Activated CD4-positive, alpha-beta T cell treated with anti-CD3 and anti-CD28 coated beads, Interleukin-2, Interleukin-4, amounts not matched to agents 100 ng/mL and 50 ng/mL, durations not matched to agents 16 hours and 8 hours (primary cell): ENCODE measurements at regions not wholly inside any gene's neighbourhood (a gene's known extent, or its start where the extent isn't known, plus 50 kb on each side); places are given as distances from the start of the nearest gene placed in this dataset.
"Not testable (repeated sequence)": the region's sequence is repeated elsewhere in the genome, so short reads cannot be mapped to it uniquely, and the experiment has no call there.

Source experiments
- DNase-seq: peaks from one replicate; pipeline ENCODE4 v3.0.0-alpha.2; 2020; ENCODE audit warnings: low spot score

DNA sequence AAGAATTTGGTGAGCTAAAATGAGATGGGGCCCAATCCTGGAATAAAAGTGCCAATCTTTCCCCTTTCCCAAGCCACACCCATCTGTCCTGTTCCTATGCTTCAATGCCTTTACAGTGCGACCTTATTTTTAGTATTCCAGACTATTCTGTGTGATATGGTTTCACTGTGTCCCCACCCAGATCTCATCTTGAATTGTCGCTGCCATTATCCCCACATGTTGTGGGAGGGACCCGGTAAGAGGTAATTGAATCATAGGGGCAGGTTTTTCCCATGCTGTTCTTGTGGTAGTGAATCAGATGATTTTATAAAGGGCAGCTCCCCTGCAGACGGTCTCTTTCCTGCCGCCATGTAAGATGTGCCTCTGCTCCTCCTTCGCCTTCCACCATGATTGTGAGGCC is 129.3 kb upstream of the KIF26B start:
- no peak for DNase-seq

DNA sequence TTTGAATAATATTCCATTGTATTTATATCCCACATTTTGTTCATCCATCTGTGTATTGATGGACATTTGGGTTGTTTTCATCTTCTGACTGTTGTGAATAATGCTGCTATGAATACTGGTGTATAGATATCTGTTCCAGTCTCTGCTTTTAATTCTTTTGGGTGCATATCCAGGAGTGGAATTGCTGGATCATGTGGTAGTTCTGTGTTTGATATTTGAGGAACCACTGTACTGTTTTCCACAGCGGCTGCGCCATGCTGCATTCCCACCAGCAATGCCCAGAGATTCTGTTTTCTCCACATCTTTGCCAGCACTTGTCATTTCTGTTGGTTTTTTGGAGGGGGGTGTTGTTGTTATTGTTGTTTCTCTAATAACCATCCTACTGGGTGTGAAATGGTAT is 131.6 kb upstream of the KIF26B start:
- no peak for DNase-seq

DNA sequence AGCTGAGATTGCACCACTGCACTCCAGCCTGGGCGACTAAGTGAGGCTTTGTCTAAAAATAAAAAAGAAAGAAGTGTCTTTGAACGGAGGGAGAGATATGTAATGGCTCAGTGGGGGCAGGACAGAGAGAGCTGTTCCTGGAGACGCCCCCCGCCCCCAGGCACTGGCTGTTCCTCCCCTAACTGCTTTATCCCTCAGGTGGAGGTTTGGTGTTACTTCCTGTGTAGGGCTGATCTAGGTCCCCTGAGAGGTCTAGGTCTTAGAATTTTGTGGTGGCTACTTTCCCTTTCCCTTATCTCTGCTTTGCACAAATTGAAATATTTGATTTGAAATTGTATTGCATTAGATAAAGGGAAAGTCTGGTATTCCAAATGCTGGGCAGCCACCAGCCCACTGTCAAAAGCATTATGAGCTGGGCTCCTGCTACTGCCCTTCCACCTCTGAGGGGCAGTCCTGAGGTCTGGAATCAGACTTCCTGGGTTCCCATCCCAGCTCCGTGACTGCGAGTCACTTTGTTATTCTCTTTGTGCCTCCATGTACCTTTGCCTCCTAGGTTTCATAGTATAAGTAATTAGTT is 134.8 kb upstream of the KIF26B start:
- DNase-seq: no peak

DNA sequence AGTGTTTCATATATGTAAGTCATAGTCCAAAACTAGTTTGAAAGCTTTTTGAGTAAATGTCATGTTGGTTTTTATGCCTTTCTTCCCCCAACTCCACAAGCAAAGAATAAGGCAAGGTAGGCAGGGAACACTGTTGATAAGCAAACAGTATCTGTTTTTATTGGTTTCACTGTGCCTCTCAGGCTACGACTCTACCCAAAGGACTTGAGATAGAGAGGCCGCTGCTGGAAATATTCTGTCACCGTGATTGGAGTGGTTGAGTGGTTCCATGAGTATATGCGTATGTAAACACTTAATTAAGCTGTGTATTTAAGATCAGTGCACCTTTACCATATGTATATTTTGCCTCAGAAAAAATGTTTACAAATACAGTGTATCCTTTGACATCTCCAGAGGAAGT is 138.1 kb upstream of the KIF26B start:
- DNase-seq: no peak

DNA sequence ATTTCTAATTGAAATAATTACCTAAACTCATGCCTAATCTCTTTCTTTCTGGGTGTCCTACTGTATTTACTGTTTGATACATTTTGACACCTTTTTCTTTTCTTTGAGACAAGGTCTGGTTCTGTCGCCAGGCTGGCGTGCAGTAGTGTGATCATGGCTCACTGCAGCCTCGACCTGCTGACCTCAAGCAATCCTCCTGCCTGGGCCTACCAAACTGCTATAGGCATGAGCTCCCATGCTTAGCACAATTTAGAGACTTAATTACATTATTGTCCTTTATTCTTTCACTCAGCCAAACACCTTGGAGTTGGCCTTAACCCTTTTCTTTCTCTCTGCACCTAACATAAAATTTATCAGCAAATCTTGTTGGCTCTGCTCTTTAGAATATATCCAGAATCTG is 139.8 kb upstream of the KIF26B start:
- DNase-seq: no peak

DNA sequence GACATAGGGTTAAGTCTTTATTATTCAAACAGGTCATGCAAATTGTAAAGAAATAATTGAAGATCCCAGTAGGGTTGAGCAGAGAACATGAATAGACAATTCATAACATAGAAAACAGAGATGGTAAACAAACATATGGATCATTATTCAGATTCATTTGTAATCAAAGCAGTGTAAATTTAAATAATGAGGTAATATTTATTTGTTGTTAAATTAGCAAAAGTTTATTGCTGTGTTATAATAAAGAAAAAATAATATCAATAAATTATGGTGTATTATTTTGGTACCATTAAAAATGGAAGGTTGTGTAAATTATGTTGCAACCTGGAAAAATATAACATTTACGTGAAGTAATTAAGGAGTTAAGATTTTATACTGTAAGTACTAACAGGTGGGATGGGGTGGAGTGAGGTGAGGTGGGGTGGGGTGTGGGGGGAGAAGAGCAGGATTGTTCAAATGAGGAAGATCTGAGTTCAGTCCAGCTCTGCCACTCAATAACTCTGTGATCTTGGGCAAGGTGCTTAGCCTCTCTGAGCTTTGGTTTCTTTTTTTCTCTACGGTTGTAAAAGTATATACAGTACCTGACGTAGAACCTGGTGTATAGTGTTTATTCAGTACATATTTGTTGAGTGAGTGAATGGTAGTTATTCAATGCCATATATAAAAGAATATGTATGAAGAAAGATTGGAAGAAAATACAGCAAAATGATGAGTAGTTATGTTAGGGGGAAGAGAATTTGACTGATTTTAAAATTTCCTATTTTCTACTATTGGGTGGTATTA is 140.3 kb upstream of the KIF26B start:
- no peak for DNase-seq

DNA sequence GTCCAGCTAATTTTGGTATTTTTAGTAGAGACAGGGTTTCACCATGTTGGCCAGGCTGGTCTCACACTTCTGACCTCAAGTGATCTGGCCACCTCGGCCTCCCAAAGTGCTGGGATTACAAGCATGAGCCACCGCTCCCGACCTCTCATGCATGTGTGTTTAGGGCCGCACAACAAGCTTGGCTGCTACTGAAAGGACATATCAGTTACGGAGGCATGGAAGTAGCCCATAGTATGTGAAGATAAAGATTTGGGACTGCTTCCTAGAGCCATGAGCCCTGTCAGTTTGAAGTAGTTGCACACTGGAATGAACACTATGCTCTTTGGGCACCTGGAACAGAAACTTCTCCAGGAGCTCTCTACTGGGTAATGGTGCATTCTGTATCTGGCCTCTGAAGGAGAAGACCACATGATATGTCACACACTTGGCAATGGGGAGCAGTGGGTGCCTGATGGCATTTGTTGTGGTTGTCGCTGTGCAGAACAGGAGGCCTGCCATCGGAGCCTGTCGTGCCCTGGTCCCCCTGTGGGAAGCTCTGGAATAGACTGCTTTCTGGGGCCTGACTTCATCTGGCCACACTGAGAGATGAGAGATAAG is 144.7 kb upstream of the KIF26B start:
- DNase-seq: no peak

DNA sequence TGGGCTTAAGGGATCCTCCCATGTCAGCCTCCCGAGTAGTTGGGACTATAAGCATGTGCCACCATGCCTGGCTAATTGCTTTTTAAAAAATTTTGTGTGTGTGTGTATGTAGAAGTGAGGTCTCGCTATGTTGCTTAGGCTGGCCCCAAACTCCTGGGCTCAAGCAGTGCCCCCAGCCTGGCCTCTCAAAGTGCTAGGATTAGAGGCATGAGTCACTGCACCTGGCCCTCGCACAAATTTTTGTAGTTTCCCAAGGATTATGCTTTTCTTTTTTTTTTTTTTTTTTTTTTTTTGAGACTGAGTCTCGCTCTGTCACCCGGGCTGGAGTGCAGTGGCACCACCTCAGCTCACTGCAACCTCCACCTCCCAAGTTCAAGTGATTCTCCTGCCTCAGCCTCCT is 144.4 kb upstream of the HNRNPU start:
- no peak for DNase-seq

DNA sequence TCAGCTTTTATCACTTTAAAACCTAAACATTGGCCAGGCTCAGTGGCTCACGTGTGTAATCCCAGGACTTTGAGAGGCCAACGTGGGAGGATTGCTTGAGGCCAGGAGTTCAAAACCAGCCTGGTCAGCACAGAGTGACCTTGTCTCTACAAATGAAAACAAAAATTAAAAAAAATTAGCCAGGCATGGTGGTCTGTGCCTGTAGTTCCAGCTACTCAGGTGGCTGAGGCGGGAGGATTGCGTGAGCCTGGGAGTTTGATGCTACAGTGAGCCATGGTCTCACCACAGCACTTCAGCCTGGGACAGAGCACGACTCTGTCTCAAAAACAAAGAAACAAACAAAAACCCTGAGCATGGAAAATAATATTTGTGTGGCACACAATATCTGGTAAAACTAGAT is 143.5 kb upstream of the HNRNPU start:
- no peak for DNase-seq

DNA sequence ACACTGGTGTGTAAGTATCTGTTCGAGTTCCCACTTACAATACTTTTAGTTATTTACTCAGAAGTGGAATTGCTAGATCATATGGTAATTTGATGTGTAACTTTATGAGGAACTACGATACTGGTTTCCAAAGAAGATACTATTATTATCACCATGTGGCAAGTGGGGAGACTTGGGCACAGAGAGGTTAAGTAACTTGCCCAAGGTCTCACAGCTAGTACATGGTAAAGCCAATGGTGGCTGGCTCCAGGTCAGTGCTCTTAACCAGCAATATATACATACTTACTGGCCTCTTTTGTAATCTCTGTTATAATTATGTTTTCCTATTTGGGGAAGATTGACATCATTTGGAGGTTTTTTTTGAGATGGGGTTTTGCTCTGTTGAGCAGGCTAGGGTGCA is 138.9 kb upstream of the HNRNPU start:
- no peak for DNase-seq

DNA sequence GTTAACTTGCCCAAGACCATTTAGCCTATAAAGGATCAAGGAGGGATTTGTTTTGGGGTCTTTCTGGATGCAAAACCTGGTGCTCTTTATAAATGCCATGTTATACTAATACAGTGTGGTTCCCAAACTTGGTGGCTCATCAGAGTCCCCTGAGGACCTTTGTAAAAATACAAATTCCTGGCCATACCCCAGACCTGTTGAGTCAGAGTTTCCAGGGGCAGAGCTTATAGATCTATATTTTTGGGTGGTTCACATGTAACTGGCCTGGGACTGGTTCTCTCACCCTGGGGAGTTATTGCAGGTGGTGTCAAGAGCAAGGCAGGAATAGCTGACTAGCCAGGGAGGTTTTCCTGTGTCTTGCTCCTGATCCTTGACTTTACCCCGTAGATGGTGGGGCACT is 136.9 kb upstream of the HNRNPU start:
- no peak for DNase-seq

DNA sequence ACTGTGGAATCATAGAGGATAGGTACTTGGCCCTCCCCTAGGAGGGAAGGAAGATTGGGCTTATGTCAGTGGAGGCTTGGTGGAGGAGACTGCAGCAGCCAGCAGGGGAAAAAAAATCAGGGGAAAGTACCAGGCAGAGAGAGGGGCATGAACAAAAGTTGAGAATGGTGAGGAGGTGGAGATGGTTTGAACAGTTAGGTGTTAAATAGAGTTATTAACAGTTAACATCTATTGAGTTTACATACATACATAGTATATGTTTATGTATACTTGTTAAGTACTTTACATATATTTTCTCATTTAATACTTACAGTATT is 136.5 kb upstream of the HNRNPU start:
- DNase-seq: no peak

DNA sequence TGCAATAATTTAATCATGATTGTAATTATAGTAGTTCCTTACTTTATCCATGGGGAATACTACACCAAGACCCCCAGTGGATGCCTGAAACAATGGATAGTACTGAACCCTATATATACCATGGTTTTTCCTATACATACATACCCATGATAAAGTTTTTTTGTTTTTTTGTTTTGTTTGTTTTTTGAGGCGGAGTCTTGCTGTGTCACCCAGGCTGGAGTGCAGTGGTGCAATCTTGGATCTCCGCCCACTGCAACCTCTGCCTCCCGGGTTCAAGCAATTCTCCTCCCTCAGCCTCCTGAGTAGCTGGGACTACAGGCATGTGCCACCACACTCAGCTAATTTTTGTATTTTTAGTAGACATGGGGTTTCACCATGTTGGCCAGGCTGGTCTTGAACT is 135.3 kb upstream of the HNRNPU start:
- DNase-seq: not testable (repeated sequence)

DNA sequence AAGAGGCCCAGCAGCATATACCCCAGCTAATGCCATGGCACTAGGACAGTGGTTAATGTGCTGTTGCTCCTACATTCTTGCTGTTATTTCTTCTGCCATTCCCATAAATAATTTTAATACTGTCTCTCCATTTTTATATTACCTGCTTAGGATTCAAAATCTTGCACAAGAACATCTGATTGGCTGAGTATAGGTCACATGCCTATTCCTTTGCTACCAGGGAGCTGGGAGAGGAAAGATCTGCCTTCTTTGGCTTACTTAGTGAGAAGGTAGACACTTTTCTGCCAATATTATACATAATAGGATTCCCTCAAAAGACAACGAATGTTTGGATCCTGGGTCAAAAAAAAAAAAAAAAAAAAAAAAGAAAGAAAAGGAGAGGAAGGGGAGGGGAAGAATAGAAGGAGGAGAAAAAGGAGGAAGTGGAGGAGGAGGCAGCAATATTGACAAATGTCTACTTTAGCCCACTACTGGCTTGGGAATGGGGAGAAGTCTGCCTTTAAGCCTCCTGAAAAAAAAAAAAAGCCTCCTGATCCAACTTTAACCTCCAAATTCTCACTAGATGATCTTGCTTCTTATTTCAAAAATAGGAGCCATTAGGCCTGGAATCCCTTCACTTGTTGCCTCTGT is 134.5 kb upstream of the HNRNPU start:
- DNase-seq: no peak

DNA sequence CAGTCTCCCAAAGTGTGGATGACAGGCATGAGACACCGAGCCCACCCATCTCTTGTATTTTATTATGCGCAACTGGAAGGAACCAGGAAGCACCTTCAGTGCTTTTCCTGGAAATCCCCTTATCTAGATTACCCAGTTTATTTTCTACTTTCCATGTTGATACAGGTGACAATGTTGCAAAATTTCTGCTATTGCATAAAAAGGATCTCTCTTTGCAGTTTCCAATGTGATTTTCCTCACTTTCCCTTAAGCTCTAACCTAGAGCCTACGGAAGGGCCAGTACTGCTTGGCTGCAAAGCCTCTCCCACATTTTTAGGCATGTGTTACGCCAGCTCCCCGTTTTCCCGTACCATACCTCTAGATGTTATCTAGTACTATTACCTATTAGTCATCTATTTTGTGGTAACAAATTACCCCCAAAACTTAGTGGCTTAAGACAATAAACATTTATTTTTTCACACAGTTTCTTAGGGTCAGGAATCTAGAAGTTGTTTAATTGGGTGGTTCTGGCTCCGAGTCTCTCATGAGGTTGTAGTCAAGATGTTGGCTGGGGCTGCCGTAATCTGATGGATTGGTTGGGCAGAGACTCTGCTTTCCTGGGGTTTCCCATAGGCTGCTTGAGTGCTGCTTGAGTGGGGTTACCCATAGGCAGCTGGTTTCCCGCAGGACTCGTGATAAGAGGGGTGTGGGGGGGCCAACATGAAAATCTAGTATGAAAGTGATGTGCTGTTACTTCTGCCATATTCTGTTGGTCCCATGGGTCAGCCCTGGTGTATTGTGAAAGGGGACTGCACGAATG is 131.5 kb upstream of the HNRNPU start:
- DNase-seq: no peak

DNA sequence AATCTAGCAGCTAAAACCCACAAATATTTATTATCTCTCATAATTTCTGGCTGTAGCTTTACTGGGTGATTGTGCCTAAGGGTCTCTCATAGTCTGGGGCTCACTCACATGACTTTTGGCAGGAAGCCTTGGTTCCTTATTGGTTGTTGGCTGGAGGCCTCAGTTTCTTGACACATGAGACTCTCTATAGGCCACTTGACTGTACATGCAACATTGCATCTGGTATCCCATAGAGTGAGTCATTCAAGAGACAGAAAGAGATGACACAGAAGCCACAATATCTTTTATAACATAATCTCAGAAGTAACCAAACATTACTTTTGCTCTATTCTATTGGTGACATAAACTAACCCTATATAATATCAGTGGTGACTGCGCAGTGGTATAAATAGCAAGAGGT is 128.5 kb upstream of the HNRNPU start:
- DNase-seq: no peak

DNA sequence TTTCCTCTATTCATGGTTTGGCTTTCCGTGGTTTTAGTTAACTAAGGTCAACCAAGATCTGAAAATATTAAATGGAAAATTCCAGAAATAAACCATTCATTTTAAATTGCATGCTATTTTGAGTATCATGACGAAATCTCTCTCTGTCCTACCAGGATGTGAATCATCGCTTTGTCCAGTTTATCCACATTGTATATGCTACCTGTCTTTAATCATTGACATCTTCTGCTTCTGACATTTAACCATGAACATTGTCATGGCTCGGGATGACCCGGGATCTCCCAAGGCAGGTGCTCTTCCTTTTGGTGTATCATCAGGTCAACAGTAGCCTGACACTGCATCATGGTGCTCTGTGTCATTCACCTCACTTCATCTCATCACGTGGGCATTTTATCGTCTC is 125.5 kb upstream of the HNRNPU start:
- no peak for DNase-seq

DNA sequence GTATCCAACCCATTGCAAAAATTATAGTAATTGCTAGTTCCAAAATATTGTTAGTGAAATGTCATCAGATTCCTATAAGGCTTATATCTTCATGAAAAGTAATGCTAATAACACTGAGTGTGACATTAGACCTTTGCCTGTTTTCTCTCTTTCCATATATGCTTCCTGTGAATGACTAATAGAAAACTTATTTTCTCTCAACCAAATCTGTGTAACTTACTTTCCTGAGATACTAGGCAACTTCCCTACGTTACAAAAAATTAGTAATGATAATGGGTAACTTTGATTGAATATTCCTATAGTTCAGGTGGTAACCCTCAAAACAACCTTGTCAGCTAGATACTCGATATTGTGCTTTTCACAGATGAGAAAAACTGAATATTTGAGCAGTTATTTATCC is 124.2 kb upstream of the HNRNPU start:
- DNase-seq: no peak

DNA sequence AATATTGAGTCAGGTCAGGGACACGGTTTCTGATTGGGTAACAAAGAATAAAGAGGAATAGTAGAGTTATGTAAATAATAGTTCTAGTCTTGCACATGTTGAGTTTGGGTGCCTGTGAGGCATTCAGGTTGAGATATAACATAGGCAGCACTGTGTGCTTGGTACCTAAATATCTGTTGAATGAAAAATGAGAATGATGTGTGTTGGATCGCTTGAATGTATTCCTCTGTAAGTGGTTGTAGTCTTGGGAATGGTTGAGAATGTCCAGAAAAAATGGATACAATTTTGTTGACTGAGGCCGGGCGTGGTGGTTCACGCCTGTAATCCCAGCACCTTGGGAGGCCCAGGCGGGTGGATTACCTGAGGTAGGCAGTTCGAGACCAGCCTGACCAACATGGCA is 116.3 kb upstream of the HNRNPU start:
- no peak for DNase-seq

DNA sequence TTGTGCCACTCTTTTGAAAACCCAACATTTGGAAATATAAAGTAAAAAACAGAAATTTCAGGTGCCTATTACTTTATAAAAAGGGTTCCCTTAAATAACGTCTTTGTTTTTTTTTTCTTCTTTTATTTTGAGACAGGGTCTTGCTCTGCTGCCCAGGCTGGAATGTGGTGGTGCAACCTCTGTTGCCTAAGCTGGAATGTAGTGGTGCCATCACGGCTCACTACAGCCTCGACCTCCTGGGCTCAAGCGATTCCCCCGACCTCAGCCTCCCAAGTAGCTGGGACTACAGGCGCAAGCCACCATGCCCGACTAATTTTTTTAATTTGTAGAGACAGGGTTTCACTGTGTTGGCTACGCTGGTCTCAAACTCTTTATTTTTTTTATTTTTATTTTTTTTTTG is 110.2 kb upstream of the HNRNPU start:
- no peak for DNase-seq

DNA sequence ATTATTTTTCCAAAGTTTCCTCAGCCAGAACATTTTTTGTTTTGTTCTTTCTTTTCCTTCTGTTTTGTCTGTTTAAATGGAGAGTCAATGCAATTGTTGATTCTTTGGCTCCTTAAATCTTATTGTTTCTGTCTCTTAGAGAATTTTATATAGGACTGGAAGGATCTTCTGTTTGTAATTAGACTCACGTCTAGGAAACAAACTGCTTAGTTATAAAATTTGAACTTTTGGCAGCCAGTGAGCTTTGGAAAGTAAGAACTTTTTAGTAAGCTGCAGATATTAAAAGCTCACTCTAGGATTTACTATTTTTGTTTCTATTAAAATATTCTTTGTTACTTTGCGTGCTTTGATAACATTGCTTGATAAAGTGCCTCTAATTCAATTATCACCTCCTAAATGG is 109.8 kb upstream of the HNRNPU start:
- no peak for DNase-seq

DNA sequence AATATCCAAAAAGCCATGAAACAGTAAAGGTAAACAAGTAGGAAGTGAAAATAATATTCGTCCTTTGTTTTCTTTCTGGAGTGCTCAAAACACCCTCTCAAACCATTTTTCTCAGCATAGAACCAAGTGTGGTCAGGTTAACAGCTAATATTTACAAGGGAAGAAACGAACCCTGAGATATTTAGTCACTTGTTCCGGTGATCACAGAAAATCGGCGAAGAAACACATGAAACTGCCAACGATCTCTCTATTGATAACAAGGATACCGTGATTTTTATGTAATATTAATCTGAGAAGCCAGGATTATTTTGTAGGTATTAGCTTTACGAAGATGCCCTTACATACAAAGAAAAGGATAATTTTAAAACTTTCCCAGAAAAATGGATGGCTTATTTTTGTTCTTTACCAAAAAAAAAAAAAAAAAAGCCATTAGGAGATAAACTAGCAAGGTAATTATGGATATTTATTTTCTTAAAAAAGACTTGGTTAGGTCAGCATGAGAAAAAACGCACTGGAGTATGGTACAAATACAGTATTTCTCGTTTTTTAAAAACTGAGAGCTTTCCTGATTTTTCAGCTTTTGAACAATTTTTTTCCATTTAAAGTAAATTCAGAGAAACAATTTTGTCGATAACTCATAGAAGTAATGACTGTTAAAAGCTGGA is 107.3 kb upstream of the HNRNPU start:
- DNase-seq: peak; percentile 39
